GM19023 (cell line): ENCODE measurements at regions not wholly inside any gene's neighbourhood (a gene's known extent, or its start where the extent isn't known, plus 50 kb on each side); places are given as distances from the start of the nearest gene placed in this dataset.
"Not testable (repeated sequence)": the region's sequence is repeated elsewhere in the genome, so short reads cannot be mapped to it uniquely, and the experiment has no call there.

Experiments
- ATAC-seq: cut with Tn5 transposase; IDR thresholded peaks from one replicate; pipeline ENCODE4 v1.9.1; 2021; ENCODE audit warnings: mild to moderate bottlenecking, moderate library complexity; ENCODE audit not compliant: unreplicated experiment

DNA sequence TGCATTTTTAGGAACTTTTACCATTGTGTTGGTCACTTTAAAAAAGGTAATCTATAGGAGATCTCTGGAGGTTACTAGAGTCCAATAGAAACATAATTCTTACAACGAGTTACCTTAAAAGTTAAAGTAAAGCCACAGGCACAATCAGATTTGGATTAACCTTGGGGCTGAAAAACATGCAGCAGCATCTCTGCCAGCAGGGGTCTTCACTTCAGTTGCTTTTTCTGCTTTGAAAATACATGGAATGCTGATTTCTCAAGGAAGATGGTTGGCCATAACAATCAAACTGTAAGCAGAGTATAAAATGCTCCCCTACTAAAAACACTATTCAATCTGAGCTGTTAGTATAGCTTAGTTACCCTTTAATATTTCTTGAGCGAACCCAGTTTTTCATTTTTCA is 1072.3 kb upstream of the PCDH10 start:
- no peak for ATAC-seq

- no peak for ATAC-seq
These were observed 1064.0 kb upstream of the PCDH10 start for GRCh38 chr4:132085105-132085504.

DNA sequence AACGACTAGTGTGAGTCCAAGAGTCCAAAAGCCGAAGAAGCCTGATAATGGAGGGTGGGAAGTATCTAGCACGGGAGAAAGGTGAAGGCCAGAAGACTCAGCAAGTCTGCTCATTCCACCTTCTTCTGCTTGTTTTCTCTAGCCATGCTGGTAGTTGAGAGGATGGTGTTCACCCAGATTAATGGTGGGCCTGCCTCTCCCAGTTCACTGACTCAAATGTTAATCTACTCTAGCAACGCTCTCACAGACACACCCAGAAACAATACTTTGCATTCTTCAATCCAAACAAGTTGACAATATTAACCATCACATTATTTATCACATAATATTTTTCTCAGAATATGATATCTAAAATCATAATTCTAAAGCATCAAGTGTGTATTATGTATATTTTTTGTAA is 1055.1 kb upstream of the PCDH10 start:
- no peak for ATAC-seq

- ATAC-seq, result no peak
These were observed 1052.1 kb upstream of the PCDH10 start for GRCh38 chr4:132097041-132097440.

DNA sequence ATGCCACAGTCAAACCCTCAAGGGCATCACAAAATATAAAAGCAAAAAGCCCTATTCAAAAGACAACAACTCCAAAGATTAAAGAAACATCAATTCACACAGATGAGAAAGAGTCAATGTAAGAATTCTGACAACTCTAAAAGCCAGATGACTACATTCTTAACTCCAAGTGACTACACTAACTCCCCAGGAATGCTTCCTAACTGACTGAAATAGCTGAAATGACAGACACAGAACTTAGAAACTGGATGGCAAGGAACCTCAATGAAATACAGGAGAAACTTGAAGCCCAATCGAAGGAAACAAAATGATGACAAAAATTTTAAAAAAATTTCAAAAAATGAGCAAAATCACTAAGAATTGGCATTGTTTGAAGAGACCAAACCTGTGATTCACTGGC is 1047.6 kb upstream of the PCDH10 start:
- ATAC-seq, result no peak

DNA sequence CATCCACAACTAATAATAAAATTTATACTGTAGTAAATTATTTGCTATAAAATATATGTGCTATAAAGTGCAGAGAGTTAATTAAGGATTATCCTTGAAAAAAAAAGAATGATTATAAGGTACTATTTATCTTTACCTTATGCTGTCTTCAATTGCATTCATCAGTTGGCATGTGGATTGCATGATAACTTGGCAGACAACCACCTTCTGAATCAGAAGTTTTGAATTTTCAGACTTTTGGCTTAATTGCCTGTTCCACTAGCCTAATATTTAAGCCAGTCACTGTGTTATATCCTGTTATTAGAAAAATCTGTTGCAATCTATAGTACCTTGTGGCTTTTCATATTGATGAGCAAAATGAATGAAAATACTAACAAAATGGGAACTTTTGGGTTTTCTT is 1040.3 kb upstream of the PCDH10 start:
- no peak for ATAC-seq

- ATAC-seq, result no peak
These were observed 1034.2 kb upstream of the PCDH10 start for GRCh38 chr4:132114885-132115284.

DNA sequence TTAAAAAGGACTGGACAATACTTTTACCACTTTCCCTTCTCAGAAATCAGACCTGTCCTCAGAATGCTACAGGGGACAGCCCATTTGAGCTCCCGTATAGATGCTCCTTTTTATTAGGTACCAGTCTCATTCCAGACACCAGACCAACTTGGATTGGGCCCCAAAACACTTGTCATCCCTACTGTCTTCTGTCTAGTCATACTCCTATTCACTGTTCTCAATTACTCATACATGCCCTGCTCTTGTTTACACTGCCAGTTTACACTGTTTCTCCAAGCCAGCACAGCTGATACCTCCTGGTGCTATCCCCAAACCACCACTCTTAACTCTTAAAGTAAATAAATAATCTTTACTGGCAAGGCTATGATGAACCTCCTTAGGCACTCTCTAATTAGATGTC is 1026.4 kb upstream of the PCDH10 start:
- ATAC-seq, result not testable (repeated sequence)

DNA sequence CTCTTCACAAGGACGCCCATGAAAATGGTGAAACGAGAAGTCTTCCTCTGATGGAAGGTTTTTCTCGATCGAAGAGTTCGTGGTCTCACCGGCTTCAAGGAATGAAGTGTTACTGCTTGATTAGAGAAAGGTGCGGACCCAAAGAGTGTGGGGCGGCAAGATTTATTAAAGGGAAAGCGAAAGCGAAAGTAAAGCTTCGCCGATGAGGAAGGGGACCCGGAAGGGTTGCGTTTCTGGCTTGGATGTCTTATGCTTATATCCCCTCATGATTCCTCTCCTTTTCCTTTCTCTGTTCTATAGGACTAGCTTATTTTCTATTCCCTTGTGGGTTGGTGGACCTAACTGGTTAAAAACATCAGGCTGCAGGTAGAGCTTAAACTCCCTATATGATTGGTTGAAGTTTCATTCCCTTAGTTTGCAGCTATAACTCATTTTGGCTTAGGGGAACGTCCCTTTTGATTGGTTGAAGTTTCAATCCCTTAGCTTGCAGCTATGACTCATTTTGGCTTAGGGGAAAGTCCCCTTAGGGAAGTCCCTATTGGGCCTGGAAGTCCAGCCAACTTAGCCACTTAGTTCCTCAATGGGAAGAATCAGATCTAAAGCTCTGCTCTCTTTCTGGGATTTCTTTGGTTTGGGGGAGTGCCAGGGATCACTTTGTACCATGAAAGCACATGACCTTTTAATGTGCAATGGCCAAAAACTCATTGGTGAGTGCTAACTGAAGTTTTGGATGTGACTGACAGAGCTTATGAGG is 1025.0 kb upstream of the PCDH10 start:
- ATAC-seq, result peak; percentile 78

GRCh38 chr4:132124624-132124974 is 1024.5 kb upstream of the PCDH10 start:
- ATAC-seq, result no peak

DNA sequence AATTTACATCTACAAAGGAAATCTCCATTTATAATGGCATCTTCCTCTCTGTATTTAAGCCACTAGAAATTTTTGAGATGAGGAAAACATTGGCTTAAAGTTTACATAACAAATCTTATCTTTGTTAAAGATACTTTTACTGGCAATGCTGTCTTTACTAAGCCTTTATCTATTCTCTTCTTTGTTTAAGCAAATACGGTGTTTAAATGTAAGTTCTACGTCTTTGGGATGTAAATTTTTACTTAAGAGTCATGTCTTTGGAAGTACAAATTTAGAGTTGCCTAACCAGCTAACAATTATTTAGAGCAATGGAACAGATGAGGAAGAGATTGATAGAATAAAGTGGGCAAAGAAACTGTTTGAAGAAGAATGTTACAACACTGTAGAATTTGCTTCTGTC is 1024.0 kb upstream of the PCDH10 start:
- ATAC-seq, result no peak

- ATAC-seq, result no peak
These were observed 1016.7 kb upstream of the PCDH10 start for GRCh38 chr4:132132433-132132832.

DNA sequence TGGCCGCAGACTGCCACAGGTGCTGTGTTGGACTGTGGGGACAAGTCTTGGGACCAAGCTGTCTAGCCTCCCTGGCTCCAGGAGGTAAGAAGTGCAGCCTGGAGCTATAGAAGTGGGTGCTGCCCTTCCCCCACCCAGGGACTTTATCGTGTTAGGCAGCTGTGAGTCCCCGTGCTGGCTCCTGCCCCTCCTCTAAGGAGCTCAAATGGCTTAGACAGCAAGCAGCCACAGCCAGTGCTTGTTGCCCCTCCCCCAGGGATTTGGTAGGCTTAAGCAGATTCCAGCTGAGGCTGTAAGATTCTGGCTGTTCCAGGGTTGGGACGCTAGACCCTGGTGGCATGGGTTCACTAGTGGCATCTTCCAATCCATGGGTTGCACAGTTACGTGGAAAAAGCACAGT is 979.4 kb upstream of the PCDH10 start:
- ATAC-seq, result no peak

DNA sequence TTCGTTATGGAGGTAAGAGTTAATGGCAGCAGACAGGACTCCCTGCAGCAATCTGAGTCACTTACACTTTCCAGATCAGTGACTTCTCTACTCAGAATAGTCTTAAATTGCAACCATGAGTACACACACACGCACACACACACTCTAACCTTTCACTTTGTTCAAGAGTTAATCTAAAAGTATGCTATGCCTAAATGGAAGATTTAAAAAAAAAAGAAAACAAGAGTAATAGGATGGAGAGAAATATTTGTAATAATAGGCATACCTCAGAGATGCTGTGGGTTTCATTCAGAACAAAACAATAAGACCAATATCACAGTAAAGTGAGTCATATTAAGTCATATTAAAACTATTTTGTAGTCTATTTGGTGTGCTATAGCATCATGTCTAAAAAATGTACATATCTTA is 969.1 kb upstream of the PCDH10 start:
- no peak for ATAC-seq

DNA sequence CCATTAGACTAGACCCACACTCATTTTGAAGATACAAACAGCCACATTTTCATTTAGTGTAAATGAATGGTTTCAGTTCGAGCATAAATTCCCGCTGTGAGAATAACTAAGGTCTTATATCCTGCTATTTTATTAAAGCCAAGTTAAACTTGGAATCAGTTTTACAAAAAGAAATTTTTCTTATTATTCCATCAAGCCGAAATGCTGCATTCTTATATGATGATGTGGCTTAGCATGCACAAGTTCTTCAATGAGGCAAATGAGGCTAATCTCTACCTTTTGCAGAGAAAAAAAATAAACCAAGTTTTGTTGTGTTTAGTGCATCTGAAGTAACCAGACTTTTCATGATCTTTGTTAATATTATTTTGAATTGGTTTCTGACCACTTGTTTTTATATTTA is 953.9 kb upstream of the PCDH10 start:
- no peak for ATAC-seq

- no peak for ATAC-seq
These were observed 945.5 kb upstream of the PCDH10 start for GRCh38 chr4:132203618-132204017.

DNA sequence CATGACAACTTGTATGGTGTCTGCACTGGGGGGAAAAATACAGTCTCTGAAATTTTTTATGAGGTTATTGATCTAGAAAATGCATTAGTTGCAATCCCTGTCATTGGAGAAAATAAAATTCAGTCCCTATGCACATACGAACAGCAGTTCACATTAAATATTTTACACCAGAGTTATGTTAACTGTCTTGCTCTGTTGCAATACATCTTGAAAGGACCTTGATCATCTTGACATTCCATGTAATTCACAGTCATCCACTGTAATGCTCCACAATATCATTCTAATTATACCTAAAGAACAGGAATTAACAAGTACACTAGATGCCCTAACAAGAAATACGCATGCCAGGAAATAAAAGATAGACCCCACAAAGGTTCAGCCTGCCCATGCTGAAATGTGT is 934.6 kb upstream of the PCDH10 start:
- no peak for ATAC-seq

DNA sequence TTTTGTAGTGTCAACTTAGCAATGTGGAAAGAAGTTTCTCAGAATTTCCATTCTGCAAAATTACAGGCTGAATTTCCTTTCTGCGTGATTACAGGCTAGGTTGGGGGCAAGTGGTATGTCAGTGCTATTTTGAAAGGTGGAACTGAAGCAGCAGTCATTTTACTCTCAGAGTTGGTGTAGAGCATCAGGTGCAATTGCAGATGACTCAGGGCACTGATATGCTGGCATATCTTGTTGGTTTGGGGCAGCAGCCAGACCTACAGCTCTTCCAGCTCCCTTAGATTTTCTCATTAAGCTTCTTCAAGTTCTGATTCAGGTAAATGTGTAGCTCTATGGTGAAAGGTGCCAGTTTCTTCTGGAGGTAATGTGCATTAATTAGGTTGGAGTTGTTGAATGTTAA is 930.7 kb upstream of the PCDH10 start:
- no peak for ATAC-seq

DNA sequence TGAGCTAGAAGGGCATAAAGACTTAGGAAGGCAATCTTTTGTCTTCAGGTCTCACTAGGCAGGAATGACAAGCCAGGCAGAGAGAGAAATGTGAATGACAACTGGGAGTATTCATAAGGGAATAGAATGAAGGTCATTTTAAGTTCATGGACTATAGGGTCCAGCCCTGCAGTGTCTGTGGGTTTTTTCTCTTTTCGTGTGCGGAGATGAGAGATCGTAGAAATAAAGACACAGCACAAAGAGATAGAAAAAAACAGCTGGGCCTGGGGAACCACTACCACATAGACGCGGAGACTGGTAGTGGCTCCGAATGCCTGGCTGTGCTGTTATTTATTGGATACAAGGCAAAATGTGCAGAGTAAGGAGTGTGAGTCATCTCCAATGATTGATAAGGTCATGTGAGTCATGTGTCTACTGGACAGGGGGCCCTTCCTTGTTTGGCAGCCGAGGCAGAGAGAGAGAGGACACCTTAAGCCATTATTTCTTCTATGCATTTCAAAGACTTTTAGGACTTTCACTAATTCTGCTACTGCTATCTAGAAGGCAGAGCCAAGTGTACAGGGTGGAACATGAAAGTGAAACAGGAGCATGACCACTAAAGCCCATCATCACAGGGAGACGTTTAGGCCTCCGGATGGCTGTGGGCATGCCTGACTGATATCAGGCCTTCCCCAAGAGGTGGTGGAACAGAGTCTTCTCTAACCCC is 921.8 kb upstream of the PCDH10 start:
- no peak for ATAC-seq

GRCh38 chr4:132227857-132228165 is 921.3 kb upstream of the PCDH10 start:
- ATAC-seq, result not testable (repeated sequence)

DNA sequence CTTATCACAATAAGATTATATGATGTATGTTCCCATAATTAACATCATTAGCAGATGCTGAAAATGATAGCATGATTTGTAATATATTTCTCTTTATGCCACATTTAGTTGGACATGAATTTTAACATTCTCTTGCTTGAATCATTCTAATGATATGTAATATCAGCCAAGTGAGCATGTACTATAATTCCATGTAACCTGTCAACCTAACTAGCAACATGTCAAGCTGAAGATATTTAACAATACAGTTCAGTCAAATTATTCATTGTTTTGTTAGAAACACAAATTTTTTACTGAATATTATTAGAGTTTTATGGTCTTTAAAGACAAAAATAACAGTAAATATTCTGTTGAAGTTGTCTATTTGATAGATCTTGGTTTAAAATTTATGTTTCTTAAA is 920.4 kb upstream of the PCDH10 start:
- no peak for ATAC-seq

GRCh38 chr4:132230025-132230424 is 919.1 kb upstream of the PCDH10 start:
- no peak for ATAC-seq

- ATAC-seq, result no peak
These were observed 910.4 kb upstream of the PCDH10 start for GRCh38 chr4:132238697-132239096.
